Adrenal gland (tissue), 9 donors: ENCODE measurements at regions not wholly inside any gene's neighbourhood (a gene's known extent, or its start where the extent isn't known, plus 50 kb on each side); places are given as distances from the start of the nearest gene placed in this dataset.

Source experiments
- DNase-seq, 7 donors: peaks; one replicate each; pipeline ENCODE4 v3.0.0-alpha.2; 2019 to 2020
- H3K27ac ChIP-seq, 5 donors: fragments of 200-600 bp; sonication (generic) in 4 of 5; 1 replicate in 3 of 5; 2 replicates in 2 of 5; pipeline versions ENCODE4 v1.5.1 to v1.8.0; 2016 to 2020; ENCODE audit warnings: mild to moderate bottlenecking in 1 of 5
- H3K27me3 ChIP-seq: fragments of 200-600 bp; 2 replicates; pipeline ENCODE4 v1.8.0; 2021
- H3K36me3 ChIP-seq, 2 donors: fragments of 200-600 bp; replicated peaks in 1 of 2; 1 replicate in 1 of 2; 2 replicates in 1 of 2; pipeline versions ENCODE4 v1.5.1 to v1.8.0; 2018 to 2022
- H3K4me1 ChIP-seq, 2 donors: fragments of 200-600 bp; replicated peaks in 1 of 2; 1 replicate in 1 of 2; 2 replicates in 1 of 2; pipeline versions ENCODE4 v1.5.1 to v1.8.0; 2018 to 2021
- H3K4me3 ChIP-seq, 4 donors: fragments of 200-600 bp; sonication (generic) in 3 of 4; one replicate each; pipeline ENCODE4 v1.5.1; 2016 to 2018
- H3K9me3 ChIP-seq, 3 donors: fragments of 200-600 bp; sonication (generic) in 1 of 3; replicated peaks in 1 of 3; 1 replicate in 2 of 3; 2 replicates in 1 of 3; pipeline versions ENCODE4 v1.5.1 to v1.8.0; 2016 to 2021
- POLR2A ChIP-seq, 2 donors: fragments of 450-650 bp; IDR thresholded peaks; one replicate each; pipeline ENCODE4 v1.6.1; 2017; ENCODE audit warnings: antibody characterized with exemption in 2 of 2, mild to moderate bottlenecking in 2 of 2, moderate library complexity in 1 of 2
- WGBS, 4 donors: extraction: QIAGEN DNeasy Blood & Tissue Kit in 2 of 4; methylation state at CpG; one replicate each; pipeline versions ENCODE4 v1.1.5 to v1.1.7; 2013 to 2017; 5-methylcytosine and 5-hydroxymethylcytosine counted together
- intact Hi-C, 2 donors: fragments of 100-400 bp; cut with DNase I; formaldehyde crosslinking; loops; one replicate each; pipeline versions ENCODE4 v1.14.1 to v1.15.0; 2022 to 2023
- TF ChIP-seq, protein P1 (sequence below), 6 experiments: fragments of 450-650 bp in 4 of 6; fragments of 200-600 bp in 2 of 6; sonication (generic) in 1 of 6; IDR thresholded peaks; 1 replicate in 5 of 6; 2 replicates in 1 of 6; pipeline versions ENCODE4 v1.5.1 to v1.8.0; 2016 to 2021; ENCODE audit warnings: antibody characterized with exemption in 6 of 6, mild to moderate bottlenecking in 2 of 6, moderate library complexity in 1 of 6
- donor health status: healthy with polysubstance abuse.
- donor health status: Bipolar disorder and iron deficiency.
- donor health status: DM: yes; HTN: yes; CAD: no.
- donor health status: DM: no; HTN: no; CAD: no.
- donor health status: DM: no; HTN: no; CAD: no.

DNA sequence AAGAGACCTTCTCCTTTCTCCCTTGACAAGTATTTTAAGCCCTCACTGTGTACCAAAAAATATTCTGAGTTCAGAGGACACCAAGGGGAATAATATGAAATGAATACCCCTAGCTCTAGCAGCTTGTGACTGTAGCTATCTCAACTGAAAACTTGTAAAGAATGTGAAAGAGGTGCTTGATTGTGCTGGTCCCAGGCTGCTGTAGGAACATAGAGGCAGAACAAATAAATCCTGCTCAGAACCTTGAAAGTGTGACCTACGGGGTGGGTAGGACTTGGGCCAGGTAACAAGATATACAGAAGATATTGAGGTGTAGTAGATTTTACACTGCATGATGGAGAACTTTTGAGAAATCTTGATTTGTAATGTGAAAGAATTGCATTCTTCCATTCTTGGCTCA lies 606.8 kb downstream of the TOX3 start:
- intact Hi-C loops: no loop called here
- no peaks in the 10 kb centered on the region for H3K9me3 ChIP-seq
- 41 to 61% (median 48%) methylated on average over 1 of the region's 1 CpG for WGBS, 4 donors
- no peak for TF ChIP-seq POLR2A (IDR thresholded peaks at IDR 0.05)
- TF ChIP-seq, protein P1, sequence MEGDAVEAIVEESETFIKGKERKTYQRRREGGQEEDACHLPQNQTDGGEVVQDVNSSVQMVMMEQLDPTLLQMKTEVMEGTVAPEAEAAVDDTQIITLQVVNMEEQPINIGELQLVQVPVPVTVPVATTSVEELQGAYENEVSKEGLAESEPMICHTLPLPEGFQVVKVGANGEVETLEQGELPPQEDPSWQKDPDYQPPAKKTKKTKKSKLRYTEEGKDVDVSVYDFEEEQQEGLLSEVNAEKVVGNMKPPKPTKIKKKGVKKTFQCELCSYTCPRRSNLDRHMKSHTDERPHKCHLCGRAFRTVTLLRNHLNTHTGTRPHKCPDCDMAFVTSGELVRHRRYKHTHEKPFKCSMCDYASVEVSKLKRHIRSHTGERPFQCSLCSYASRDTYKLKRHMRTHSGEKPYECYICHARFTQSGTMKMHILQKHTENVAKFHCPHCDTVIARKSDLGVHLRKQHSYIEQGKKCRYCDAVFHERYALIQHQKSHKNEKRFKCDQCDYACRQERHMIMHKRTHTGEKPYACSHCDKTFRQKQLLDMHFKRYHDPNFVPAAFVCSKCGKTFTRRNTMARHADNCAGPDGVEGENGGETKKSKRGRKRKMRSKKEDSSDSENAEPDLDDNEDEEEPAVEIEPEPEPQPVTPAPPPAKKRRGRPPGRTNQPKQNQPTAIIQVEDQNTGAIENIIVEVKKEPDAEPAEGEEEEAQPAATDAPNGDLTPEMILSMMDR (IDR thresholded peaks at IDR 0.05): no peak
- DNase-seq: no peak
- H3K36me3 ChIP-seq: no peaks in the 10 kb centered on the region
- H3K4me3 ChIP-seq: no peak overlapping the region
- H3K27me3 ChIP-seq: no peaks in the 10 kb centered on the region
- H3K27ac ChIP-seq: no peak overlapping the region
- H3K4me1 ChIP-seq: no peaks in the 10 kb centered on the region

DNA sequence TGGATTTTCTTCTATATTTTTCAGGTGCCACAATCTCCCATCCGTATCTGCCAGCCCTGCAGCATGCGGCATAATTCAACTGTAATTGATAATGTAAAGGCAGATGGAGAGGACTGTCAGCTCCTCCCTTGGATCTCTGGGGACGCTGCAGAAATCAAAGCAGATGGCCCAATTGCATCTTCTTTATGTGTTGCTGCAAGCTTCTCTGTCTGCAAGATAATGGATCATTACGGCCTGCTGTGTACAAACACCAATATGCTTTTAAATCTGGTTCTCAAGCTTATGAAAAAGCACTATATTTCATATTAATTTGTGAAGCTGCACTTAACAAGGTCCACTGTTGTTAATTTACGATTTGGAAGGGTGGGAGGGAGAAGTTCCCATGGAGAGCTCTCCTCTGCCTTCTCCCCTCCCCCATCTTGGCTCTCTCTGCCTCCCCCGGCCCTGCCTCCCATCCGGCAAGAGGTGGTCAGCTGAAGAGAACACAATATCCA lies 607.5 kb downstream of the TOX3 start:
- intact Hi-C loops: no loop called here

DNA sequence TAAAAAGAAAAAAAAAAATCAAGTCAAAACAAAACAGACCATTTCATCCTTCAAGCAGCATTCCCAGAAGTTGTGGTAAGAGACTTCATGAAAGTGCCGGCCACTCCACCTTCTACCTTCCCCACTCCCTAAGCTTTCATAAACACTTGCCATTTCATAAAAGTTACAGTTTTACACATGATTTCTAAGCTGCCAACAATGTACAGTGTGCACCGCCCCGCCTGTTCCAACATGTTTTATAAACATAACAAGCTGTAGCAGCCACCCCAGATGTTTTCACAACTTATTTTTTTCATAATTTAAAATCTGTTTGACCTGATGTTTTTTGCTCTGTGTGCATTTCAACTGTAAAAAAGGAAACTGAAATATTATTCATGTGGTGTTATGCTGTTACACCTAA lies 608.1 kb downstream of the TOX3 start:
- intact Hi-C loops: no loop called here
- H3K9me3 ChIP-seq: no peaks in the 10 kb centered on the region
- DNase-seq: no peak
- no peak overlapping the region for H3K4me3 ChIP-seq
- WGBS, 4 donors: 79 to 88% (median 86%) methylated on average over 3 of the region's 3 CpGs
- TF ChIP-seq, protein P1 (IDR thresholded peaks at IDR 0.05): no peak
- TF ChIP-seq POLR2A (IDR thresholded peaks at IDR 0.05): no peak
- H3K27me3 ChIP-seq: no peaks in the 10 kb centered on the region
- no peaks in the 10 kb centered on the region for H3K36me3 ChIP-seq
- H3K4me1 ChIP-seq: no peaks in the 10 kb centered on the region
- H3K27ac ChIP-seq: no peak overlapping the region

More for the DNA sequence above, 607.5 kb downstream of the TOX3 start:
- no peaks in the 10 kb centered on the region for H3K4me1 ChIP-seq
- no peaks in the 10 kb centered on the region for H3K36me3 ChIP-seq
- no peak overlapping the region for H3K27ac ChIP-seq
- no peak for DNase-seq
- 40 to 59% (median 49%) methylated on average over 7 of the region's 7 CpGs for WGBS, 4 donors
- no peaks in the 10 kb centered on the region for H3K27me3 ChIP-seq
- H3K9me3 ChIP-seq: no peaks in the 10 kb centered on the region
- H3K4me3 ChIP-seq: no peak overlapping the region
- TF ChIP-seq, protein P1 (IDR thresholded peaks at IDR 0.05): no peak
- TF ChIP-seq POLR2A (IDR thresholded peaks at IDR 0.05): no peak

DNA sequence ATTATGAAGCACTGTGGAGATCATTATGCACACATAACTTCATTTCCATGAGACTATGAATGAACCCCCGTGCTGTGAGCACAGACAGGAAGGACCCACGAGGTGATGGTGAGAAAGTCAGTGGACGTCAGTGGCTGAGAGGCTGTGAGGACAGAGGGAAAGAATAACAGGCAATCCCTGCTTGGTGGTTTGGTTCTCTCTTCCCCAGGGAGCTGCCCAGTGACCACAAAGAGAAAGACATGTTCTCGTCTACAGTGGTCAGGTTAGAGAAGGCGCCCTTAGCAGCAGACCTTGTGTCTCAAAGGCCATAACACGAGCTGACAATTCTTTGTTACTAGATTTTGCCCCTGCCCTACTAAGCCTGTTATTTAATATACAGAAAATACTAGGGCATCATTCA lies 609.2 kb downstream of the TOX3 start:
- Histone ChIP-seq H3K36me3 (no peaks in the 10 kb centered on the region), H3K4me1 (no peaks in the 10 kb centered on the region), H3K27ac (no peak overlapping the region), H3K4me3 (no peak overlapping the region), H3K27me3 (no peaks in the 10 kb centered on the region), H3K9me3 (no peaks in the 10 kb centered on the region)
- intact Hi-C loops: no loop called here
- no peak for DNase-seq
- WGBS, 4 donors: 68 to 85% (median 77%) methylated on average over 6 of the region's 6 CpGs
- TF ChIP-seq POLR2A (IDR thresholded peaks at IDR 0.05): no peak
- TF ChIP-seq, protein P1 (IDR thresholded peaks at IDR 0.05): no peak
